ENCODE measurements at regions not wholly inside any gene's neighbourhood (a gene's known extent, or its start where the extent isn't known, plus 50 kb on each side); places are given as distances from the start of the nearest gene placed in this dataset.

DNA sequence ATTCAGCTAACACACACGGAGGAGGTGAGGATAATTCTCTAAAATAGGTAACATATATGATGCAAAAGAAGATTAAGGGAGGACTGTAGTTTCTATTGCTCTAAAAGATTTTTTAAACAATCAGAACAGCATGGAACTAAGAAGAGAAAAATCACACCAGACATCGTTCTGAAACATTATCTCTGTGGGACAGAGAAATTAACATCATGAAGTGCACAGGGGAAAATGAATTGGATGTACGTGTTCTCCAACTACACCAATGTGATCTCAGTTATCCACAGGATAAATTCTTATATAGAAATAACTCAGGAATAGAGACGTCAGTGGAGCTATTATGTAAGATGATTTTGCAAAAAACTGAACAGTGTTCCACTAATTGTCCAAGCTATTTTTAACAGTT lies 614.1 kb upstream of the HS3ST1 start:
- TF ChIP-seq ZNF114 (CRISPR knock-in tag; IDR thresholded peaks at IDR 0.05) (no peak), EZH2phosphoT487 (IDR thresholded peaks at IDR 0.05; ENCODE audit: unreplicated experiment) (no peak), REST (IDR thresholded peaks at IDR 0.05; ENCODE audit: unreplicated experiment) (no peak)
- Histone ChIP-seq H2AFZ (peak overlapping the region; percentile 3; the same call in 1 of the 2 replicates), H3K4me3 (no peak overlapping the region), H4K20me1 (replicated peaks; ENCODE audit: insufficient read depth) (no peaks in the 10 kb centered on the region), H3K9me2 (ENCODE audit: insufficient read depth) (no peaks in the 10 kb centered on the region), H3K4me2 (no peak overlapping the region), H3K27ac (ENCODE audit: low read depth) (no peak overlapping the region), H3K79me2 (replicated peaks; ENCODE audit: insufficient read depth) (no peaks in the 10 kb centered on the region), H3K27me3 (ENCODE audit: insufficient read depth) (no peaks in the 10 kb centered on the region), H3K4me1 (ENCODE audit: insufficient read depth) (no peaks in the 10 kb centered on the region), H3F3A (replicated peaks; ENCODE audit: low read depth) (no peaks in the 10 kb centered on the region), H3K36me3 (ENCODE audit: insufficient read depth) (no peaks in the 10 kb centered on the region)
- no peaks in the 10 kb centered on the region for H3K4me1 Mint-ChIP-seq
- H3K36me3 Mint-ChIP-seq (ENCODE audit: low read depth) = peaks cover 45% of the 10 kb centered on the region
- peaks cover 35% of the 10 kb centered on the region for H3K9me3 Mint-ChIP-seq
- DNase-seq (ENCODE audit: low spot score) (no peak), ATAC-seq (no peak)
- no peak overlapping the region for H3K27ac Mint-ChIP-seq
- no peak overlapping the region for H3K4me3 Mint-ChIP-seq
- H3K27me3 Mint-ChIP-seq (ENCODE audit: insufficient read depth, low read depth, poor library complexity) = peaks cover 2% of the 10 kb centered on the region

DNA sequence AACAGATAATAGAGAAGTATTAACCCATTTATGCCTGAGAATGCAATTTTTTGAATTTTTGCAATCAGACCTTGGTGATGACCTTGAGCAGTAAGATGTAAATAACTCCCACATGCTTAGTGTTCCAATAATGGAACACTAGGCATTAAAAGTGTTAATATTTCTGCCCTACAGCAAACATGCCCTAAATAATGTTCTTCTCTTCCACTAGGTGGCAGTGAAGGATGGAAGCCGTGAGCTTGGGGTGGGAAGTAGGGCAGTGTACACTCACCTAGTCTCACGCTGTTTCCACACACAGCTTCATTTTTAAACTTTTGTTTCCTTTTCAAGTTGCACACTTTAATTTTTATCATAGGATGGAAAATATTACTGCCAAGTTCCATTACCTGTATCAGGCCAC lies 613.1 kb upstream of the HS3ST1 start:
- H3K4me3 Mint-ChIP-seq = no peak overlapping the region
- Histone ChIP-seq H2AFZ (no peak overlapping the region), H3K27me3 (ENCODE audit: insufficient read depth) (no peaks in the 10 kb centered on the region), H3K79me2 (replicated peaks; ENCODE audit: insufficient read depth) (no peaks in the 10 kb centered on the region), H3K4me2 (no peak overlapping the region), H4K20me1 (replicated peaks; ENCODE audit: insufficient read depth) (no peaks in the 10 kb centered on the region), H3K36me3 (ENCODE audit: insufficient read depth) (no peaks in the 10 kb centered on the region), H3K9me2 (ENCODE audit: insufficient read depth) (no peaks in the 10 kb centered on the region), H3K4me1 (ENCODE audit: insufficient read depth) (no peaks in the 10 kb centered on the region), H3F3A (replicated peaks; ENCODE audit: low read depth) (no peaks in the 10 kb centered on the region), H3K27ac (ENCODE audit: low read depth) (no peak overlapping the region), H3K4me3 (no peak overlapping the region)
- DNase-seq (ENCODE audit: low spot score) (peak; percentile 57), ATAC-seq (peak; percentile 64)
- peaks cover 41% of the 10 kb centered on the region for H3K9me3 Mint-ChIP-seq
- H3K4me1 Mint-ChIP-seq = no peaks in the 10 kb centered on the region
- H3K27me3 Mint-ChIP-seq (ENCODE audit: insufficient read depth, low read depth, poor library complexity) = no peaks in the 10 kb centered on the region
- H3K27ac Mint-ChIP-seq = no peak overlapping the region
- TF ChIP-seq POLR2AphosphoS5 (IDR thresholded peaks at IDR 0.05; ENCODE audit: low read depth) = no peak
- TF ChIP-seq, protein P1, sequence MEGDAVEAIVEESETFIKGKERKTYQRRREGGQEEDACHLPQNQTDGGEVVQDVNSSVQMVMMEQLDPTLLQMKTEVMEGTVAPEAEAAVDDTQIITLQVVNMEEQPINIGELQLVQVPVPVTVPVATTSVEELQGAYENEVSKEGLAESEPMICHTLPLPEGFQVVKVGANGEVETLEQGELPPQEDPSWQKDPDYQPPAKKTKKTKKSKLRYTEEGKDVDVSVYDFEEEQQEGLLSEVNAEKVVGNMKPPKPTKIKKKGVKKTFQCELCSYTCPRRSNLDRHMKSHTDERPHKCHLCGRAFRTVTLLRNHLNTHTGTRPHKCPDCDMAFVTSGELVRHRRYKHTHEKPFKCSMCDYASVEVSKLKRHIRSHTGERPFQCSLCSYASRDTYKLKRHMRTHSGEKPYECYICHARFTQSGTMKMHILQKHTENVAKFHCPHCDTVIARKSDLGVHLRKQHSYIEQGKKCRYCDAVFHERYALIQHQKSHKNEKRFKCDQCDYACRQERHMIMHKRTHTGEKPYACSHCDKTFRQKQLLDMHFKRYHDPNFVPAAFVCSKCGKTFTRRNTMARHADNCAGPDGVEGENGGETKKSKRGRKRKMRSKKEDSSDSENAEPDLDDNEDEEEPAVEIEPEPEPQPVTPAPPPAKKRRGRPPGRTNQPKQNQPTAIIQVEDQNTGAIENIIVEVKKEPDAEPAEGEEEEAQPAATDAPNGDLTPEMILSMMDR (conservative IDR thresholded peaks at IDR 0.05; ENCODE audit: low read depth in 2 of 2) = peak; percentile 82 to 94
- peaks cover 41% of the 10 kb centered on the region for H3K36me3 Mint-ChIP-seq (ENCODE audit: low read depth)

DNA sequence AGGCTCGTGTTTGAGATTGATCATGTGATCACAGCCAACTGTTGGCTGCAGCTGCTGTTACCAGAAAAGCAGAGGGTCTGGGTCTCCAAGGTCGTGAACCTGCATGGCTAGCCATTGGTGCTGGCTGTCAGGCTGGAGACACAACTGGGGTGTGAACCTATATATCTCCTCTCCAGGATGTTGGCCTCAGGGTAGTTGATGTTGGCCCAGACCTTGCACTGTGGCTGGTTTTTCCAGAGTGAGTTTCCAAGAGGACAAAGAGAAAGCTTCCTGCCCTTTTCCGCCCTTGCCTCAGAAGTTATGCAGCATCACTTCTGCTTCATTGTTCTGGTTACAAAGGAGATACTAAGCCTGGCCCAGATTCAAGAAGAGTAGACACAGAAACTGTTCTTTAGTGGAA lies 607.8 kb upstream of the HS3ST1 start:
- Mint-ChIP-seq H3K4me3 (no peak overlapping the region), H3K27me3 (ENCODE audit: insufficient read depth, low read depth, poor library complexity) (no peaks in the 10 kb centered on the region), H3K27ac (no peak overlapping the region), H3K4me1 (no peaks in the 10 kb centered on the region), H3K9me3 (peaks cover 49% of the 10 kb centered on the region), H3K36me3 (ENCODE audit: low read depth) (peaks cover 43% of the 10 kb centered on the region)
- Histone ChIP-seq H3K4me1 (ENCODE audit: insufficient read depth) (no peaks in the 10 kb centered on the region), H3K27ac (ENCODE audit: low read depth) (no peak overlapping the region), H2AFZ (no peak overlapping the region), H3K9me2 (ENCODE audit: insufficient read depth) (no peaks in the 10 kb centered on the region), H3K27me3 (ENCODE audit: insufficient read depth) (no peaks in the 10 kb centered on the region), H4K20me1 (replicated peaks; ENCODE audit: insufficient read depth) (no peaks in the 10 kb centered on the region), H3F3A (replicated peaks; ENCODE audit: low read depth) (no peaks in the 10 kb centered on the region), H3K4me3 (no peak overlapping the region), H3K4me2 (no peak overlapping the region), H3K79me2 (replicated peaks; ENCODE audit: insufficient read depth) (no peaks in the 10 kb centered on the region), H3K36me3 (ENCODE audit: insufficient read depth) (no peaks in the 10 kb centered on the region)
- DNase-seq (ENCODE audit: low spot score) = no peak
- ATAC-seq = no peak
- TF ChIP-seq EZH2 (IDR thresholded peaks at IDR 0.05; ENCODE audit: low read depth, unreplicated experiment) = no peak
- TF ChIP-seq CREB1 (CRISPR knock-in tag; IDR thresholded peaks at IDR 0.05; ENCODE audit: low read depth) = no peak
- no peak for TF ChIP-seq NANOG (IDR thresholded peaks at IDR 0.05; ENCODE audit: borderline replicate concordance)
- TF ChIP-seq EZH2phosphoT487 (IDR thresholded peaks at IDR 0.05; ENCODE audit: unreplicated experiment) = no peak
- no peak for TF ChIP-seq JUNB (IDR thresholded peaks at IDR 0.05; ENCODE audit: unreplicated experiment)
- no peak for TF ChIP-seq ZNF331 (CRISPR knock-in tag; IDR thresholded peaks at IDR 0.05; ENCODE audit: low read depth)
